Esophagus muscularis mucosa (tissue), 4 donors: ENCODE measurements at regions not wholly inside any gene's neighbourhood (a gene's known extent, or its start where the extent isn't known, plus 50 kb on each side); places are given as distances from the start of the nearest gene placed in this dataset.

Experiments used
- EP300 ChIP-seq: sonication (generic); formaldehyde crosslinking; IDR thresholded peaks from one replicate; pipeline ENCODE4 v1.6.1; 2017; ENCODE audit warnings: antibody characterized with exemption
- POLR2A ChIP-seq: fragments of 450-650 bp; IDR thresholded peaks from one replicate; pipeline ENCODE4 v1.6.1; 2017; ENCODE audit warnings: antibody characterized with exemption, moderate library complexity, mild to moderate bottlenecking, low read depth
- POLR2AphosphoS5 ChIP-seq, 2 donors: sonication (generic); formaldehyde crosslinking; IDR thresholded peaks; one replicate each; pipeline ENCODE4 v1.6.1; 2017; ENCODE audit warnings: antibody characterized with exemption in 2 of 2
- TF ChIP-seq, protein P1 (sequence below), 3 experiments: fragments of 200-600 bp in 2 of 3; fragments of 450-650 bp in 1 of 3; sonication (generic) in 2 of 3; IDR thresholded peaks; one replicate each; pipeline ENCODE4 v1.5.1; 2017 to 2019; ENCODE audit warnings: antibody characterized with exemption in 3 of 3, mild to moderate bottlenecking in 2 of 3, moderate library complexity in 1 of 3

- TF ChIP-seq, protein P1, sequence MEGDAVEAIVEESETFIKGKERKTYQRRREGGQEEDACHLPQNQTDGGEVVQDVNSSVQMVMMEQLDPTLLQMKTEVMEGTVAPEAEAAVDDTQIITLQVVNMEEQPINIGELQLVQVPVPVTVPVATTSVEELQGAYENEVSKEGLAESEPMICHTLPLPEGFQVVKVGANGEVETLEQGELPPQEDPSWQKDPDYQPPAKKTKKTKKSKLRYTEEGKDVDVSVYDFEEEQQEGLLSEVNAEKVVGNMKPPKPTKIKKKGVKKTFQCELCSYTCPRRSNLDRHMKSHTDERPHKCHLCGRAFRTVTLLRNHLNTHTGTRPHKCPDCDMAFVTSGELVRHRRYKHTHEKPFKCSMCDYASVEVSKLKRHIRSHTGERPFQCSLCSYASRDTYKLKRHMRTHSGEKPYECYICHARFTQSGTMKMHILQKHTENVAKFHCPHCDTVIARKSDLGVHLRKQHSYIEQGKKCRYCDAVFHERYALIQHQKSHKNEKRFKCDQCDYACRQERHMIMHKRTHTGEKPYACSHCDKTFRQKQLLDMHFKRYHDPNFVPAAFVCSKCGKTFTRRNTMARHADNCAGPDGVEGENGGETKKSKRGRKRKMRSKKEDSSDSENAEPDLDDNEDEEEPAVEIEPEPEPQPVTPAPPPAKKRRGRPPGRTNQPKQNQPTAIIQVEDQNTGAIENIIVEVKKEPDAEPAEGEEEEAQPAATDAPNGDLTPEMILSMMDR (IDR thresholded peaks at IDR 0.05), result no peak
- no peak for TF ChIP-seq EP300
- no peak for TF ChIP-seq POLR2A
- TF ChIP-seq POLR2AphosphoS5 (IDR thresholded peaks at IDR 0.05), result no peak
These were observed 59.1 kb upstream of the EGLN3 start for GRCh38 chr14:34009956-34010355.
